ENCODE measurements at regions not wholly inside any gene's neighbourhood (a gene's known extent, or its start where the extent isn't known, plus 50 kb on each side); places are given as distances from the start of the nearest gene placed in this dataset.

- TF ChIP-seq, protein P1, sequence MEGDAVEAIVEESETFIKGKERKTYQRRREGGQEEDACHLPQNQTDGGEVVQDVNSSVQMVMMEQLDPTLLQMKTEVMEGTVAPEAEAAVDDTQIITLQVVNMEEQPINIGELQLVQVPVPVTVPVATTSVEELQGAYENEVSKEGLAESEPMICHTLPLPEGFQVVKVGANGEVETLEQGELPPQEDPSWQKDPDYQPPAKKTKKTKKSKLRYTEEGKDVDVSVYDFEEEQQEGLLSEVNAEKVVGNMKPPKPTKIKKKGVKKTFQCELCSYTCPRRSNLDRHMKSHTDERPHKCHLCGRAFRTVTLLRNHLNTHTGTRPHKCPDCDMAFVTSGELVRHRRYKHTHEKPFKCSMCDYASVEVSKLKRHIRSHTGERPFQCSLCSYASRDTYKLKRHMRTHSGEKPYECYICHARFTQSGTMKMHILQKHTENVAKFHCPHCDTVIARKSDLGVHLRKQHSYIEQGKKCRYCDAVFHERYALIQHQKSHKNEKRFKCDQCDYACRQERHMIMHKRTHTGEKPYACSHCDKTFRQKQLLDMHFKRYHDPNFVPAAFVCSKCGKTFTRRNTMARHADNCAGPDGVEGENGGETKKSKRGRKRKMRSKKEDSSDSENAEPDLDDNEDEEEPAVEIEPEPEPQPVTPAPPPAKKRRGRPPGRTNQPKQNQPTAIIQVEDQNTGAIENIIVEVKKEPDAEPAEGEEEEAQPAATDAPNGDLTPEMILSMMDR (IDR thresholded peaks at IDR 0.05) = no peak
- no peak for TF ChIP-seq POLR2A (IDR thresholded peaks at IDR 0.05)
These were observed 50.0 kb upstream of the ACYP2 start for GRCh38 chr2:54065411-54065810.

All from ovary (tissue), 3 donors.